Fibroblast of lung (primary cell): ENCODE measurements at regions not wholly inside any gene's neighbourhood (a gene's known extent, or its start where the extent isn't known, plus 50 kb on each side); places are given as distances from the start of the nearest gene placed in this dataset.

ENCODE experiments used
- EZH2 ChIP-seq: IDR thresholded peaks from 2 replicates; pipeline ENCODE4 v1.5.1; 2012; ENCODE audit warnings: low read length, control low read depth, mild to moderate bottlenecking; ENCODE audit errors: missing control alignments
- TF ChIP-seq, protein P1 (sequence below), 2 donors: IDR thresholded peaks in 1 of 2; conservative IDR thresholded peaks in 1 of 2; 1 replicate in 1 of 2; 2 replicates in 1 of 2; pipeline ENCODE4 v1.5.1; 2011 to 2012; ENCODE audit warnings: low read length in 2 of 2, control low read depth in 1 of 2, inconsistent platforms in 1 of 2, low read depth in 1 of 2, mild to moderate bottlenecking in 1 of 2

GRCh38 chr2:56018267-56018666 is 94.7 kb upstream of the EFEMP1 start:
- TF ChIP-seq, protein P1, sequence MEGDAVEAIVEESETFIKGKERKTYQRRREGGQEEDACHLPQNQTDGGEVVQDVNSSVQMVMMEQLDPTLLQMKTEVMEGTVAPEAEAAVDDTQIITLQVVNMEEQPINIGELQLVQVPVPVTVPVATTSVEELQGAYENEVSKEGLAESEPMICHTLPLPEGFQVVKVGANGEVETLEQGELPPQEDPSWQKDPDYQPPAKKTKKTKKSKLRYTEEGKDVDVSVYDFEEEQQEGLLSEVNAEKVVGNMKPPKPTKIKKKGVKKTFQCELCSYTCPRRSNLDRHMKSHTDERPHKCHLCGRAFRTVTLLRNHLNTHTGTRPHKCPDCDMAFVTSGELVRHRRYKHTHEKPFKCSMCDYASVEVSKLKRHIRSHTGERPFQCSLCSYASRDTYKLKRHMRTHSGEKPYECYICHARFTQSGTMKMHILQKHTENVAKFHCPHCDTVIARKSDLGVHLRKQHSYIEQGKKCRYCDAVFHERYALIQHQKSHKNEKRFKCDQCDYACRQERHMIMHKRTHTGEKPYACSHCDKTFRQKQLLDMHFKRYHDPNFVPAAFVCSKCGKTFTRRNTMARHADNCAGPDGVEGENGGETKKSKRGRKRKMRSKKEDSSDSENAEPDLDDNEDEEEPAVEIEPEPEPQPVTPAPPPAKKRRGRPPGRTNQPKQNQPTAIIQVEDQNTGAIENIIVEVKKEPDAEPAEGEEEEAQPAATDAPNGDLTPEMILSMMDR (conservative IDR thresholded peaks at IDR 0.05 in 1 of 2, IDR thresholded peaks at IDR 0.05 in 1 of 2; ENCODE audit: low read depth in 1 of 2, low read length in 2 of 2) = no peak
- no peak for TF ChIP-seq EZH2
